GM19035 (cell line): ENCODE measurements at regions not wholly inside any gene's neighbourhood (a gene's known extent, or its start where the extent isn't known, plus 50 kb on each side); places are given as distances from the start of the nearest gene placed in this dataset.
"Not testable (repeated sequence)": the region's sequence is repeated elsewhere in the genome, so short reads cannot be mapped to it uniquely, and the experiment has no call there.

Experiments
- ATAC-seq: cut with Tn5 transposase; IDR thresholded peaks from one replicate; pipeline ENCODE4 v1.9.1; 2021; ENCODE audit not compliant: unreplicated experiment

DNA sequence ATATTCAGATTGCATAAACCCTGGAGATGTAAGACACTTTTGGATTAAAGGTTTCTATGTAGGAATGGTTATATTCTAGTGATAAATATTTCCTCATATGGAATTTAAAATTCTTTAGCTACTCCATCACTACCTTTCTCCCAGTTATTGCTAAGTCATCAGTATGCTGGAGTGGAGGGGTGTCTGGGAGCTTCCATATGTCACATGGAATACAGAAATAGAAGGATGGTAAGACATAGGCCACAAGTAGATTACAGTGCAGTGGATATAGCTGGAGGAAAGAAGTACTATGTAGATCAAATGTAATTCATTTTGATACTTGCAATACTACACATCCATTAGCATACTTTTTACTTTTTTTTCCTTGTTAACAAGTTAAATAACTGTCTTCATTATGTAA lies 428.4 kb downstream of the ARL4A start:
- no peak for ATAC-seq

- no peak for ATAC-seq
Measured at GRCh38 chr7:13117103-13117502, 429.7 kb downstream of the ARL4A start.

DNA sequence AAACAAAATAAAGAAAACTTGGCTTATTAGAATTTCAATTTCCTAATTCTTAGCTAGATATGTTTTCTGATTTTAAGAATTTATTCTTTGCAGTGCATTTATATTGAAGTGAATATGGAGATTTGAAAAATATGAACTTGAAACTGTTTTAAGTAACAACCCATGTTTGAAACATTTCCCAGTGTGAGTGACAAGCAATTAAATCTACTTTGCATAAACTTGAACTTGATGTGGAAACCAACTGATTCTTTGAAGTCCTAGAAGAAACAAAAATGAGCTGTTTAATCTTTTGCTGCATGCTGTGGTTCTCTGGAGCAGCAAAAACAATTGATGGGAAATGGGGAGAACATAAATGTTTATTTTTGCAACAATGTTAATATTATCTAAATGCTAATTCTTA lies 430.2 kb downstream of the ARL4A start:
- no peak for ATAC-seq

DNA sequence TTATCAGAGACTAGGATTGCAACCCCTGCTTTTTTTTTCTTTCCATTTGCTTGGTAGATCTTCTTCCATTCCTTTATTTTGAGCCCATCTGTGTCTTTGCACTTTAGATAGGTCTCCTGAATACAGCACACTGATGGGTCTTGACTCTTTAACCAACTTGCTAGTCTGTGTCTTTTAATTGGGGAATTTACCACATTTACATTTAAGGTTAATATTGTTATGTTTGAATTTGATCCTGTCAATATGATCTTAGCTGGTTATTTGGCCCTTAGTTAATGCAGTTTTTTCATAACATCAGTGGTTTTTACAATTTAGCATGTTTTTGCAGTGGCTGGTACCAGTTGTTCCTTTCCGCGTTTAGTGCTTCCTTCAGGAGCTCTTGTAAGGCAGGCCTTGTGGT lies 437.2 kb downstream of the ARL4A start:
- ATAC-seq, result not testable (repeated sequence)

DNA sequence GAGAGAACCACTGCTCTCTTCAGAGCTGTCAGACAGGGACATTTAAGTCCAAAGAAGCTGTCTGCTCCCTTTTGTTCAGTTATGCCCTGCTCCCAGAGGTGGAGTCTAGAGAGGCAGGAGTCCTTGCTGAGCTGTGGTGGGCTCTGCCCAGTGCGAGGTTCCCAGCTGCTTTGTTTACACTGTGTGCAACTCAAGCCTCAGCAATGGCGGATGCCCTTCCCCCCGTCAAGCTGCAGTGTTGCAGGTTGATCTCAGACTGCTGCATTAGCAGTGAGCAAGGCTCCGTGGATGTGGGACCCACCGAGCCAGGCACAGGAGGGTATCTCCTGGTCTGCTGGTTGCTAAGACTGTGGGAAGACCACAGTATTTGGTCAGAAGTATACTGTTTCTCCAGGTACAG lies 438.9 kb downstream of the ARL4A start:
- no peak for ATAC-seq

- no peak for ATAC-seq
Measured at GRCh38 chr7:13130321-13130720, 442.9 kb downstream of the ARL4A start.

GRCh38 chr7:13130906-13131305 lies 443.5 kb downstream of the ARL4A start:
- not testable (repeated sequence) for ATAC-seq

DNA sequence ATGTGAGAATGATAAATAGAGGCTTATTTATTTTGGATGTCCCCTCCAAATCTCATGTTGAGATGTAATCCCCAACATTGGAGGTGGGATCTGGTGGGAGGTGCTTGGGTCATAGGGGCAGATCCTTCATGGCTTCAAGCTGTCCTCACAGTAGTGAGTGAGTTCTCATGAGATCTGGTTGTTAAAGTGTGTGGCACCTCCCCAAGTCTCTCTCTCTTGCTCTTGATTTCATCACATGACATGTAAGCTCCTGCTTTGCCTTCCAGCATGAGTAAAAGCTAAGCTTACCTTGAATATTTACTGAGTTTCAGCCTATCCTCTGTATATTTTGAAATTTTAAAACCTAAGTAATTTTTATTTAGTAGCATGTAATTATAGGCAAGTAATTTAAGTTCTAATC lies 444.9 kb downstream of the ARL4A start:
- ATAC-seq, result no peak

DNA sequence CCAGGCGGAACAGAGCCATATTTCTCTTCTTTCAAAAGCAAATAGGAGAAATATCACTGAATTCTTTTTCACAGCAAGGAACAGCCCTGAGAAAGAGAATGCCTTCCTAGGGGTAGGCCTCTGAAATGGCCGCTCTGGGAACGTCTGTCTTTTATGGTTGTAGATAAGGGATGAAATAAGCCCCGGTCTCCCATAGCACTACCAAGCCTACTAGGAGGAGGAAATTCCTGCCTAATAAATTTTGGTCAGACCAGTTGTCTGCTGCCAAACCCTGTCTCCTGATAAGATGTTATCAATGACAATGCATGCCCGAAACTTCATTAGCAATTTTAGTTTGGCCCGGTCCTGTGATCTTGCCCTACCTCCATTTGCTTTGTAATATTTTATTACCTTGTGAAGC lies 448.9 kb downstream of the ARL4A start:
- ATAC-seq, result not testable (repeated sequence)

DNA sequence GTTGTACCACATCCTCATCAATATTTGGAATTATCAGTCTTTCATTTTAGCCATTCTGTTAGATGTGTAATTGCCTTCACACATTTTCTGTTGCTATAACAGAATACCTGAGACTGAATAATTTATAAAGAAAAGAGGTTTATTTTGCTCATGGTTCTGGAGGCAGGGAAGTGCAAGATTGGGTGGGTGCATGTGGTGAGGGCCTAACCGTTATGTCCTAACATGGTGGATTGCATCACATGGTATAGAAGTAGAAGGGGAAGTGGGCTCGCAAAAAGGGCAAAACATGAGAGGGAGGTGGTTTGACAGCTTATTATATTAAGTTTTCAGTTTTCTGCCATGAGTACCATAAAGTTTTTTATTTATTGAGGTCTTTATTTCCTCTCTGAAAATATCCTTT lies 452.0 kb downstream of the ARL4A start:
- ATAC-seq, result no peak

GRCh38 chr7:13144673-13145072 lies 457.2 kb downstream of the ARL4A start:
- ATAC-seq, result no peak

GRCh38 chr7:13148548-13148947 lies 461.1 kb downstream of the ARL4A start:
- no peak for ATAC-seq

- ATAC-seq, result no peak
Measured at GRCh38 chr7:13151978-13152377, 464.5 kb downstream of the ARL4A start.

DNA sequence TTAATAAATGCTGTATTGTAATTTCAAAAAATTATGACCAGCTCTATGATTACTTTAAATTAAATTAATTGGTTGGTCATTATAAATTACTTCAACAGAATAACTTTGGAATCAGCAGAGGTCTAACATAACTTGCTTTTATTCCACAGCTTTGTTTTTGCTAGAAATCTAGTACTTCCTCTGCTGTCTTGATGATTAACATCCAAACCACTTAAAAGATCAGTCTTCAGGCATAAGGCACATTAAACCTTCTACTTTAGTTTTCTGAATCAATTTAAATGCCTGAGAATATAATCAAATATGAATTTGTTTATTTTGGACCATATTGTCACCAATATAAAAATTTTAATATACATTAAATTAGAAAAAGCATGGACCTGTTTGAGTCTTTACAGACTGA lies 465.3 kb downstream of the ARL4A start:
- ATAC-seq, result no peak

DNA sequence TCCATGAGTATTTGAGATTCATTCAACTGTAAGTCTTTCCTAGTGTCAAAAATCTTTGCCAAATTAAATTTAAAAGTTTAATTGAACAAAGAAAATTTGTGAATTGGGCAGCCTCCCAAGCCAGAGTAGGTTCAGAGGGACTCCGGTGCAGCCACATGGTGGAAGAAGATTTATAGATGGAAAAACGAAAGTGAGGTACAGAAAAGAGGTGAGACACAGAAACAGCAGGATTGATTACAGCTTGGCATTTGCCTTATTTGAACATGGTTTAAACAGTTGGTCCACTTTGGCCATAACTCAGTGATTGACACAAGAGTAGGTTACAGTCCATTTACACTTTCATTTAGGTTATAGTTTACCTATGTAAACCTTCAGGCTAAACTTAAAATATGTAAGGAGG lies 465.8 kb downstream of the ARL4A start:
- no peak for ATAC-seq

- ATAC-seq, result no peak
Measured at GRCh38 chr7:13153742-13154141, 466.3 kb downstream of the ARL4A start.

DNA sequence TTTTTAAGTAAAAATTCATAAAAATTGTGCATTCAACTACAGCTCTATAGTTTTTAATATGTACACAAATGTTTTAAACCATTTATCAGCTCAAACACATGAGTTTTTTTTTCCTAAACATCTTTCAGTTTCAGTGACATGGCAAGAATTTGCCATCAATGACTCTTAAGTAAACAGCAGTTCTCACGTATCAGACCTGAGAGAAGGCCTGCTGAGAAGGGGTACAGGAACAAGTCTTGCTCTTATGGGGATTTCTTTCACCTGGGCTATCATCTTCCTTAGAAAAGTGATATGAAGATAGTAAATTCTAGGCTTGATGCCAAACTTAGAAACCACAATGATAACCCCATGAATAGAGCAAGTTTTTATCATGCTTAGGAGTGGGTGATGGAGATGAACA lies 467.8 kb downstream of the ARL4A start:
- ATAC-seq, result no peak

DNA sequence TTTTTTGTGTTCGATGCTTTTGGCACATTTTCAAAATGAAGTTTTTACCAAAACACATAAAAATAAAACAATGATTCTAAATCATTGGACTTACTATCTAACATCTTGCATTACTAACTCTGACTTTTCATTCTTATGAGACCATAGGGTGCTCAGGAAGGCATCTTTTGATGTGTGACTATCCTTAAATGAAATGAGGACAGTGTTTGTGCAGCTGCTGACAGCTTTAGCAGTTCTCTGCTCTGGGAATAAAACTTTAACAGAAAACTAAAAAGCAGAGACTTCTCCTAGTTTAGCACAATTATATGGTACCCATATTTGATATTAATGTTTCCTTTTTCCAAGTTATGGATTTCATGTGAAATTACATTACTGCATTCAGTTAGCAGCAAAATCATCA lies 471.6 kb downstream of the ARL4A start:
- no peak for ATAC-seq

DNA sequence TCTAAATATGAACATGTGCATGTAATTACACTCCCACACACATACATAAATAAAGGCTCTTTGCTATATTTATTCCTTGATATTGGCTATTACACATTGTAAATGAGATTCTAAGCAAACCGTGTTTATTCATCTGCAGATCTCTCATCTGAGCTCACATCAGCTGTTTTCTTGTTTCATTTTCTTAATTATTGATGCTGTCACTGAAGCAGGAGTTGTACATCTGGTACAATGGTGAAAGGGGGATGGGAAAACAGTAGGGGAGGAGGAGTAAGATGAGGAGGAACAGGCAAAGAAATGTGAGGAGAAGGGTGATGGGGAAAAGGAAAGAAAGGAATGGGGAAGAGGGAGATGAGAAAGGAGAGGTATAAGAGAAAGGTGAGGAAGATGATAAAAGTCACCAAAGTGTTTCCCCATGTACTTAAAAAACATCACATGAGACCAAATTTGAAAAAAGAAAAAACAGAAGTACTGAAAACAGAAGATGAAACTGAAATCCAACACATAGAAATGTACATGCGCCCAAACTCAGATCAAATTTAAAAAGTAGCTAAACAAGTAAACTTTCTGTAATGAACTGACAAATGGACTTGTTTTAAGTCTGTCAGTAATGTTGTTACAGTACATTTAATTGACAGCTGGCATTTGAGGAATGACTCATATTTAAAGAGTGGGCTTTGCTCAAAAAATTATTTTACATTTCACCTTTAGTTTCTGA lies 472.2 kb downstream of the ARL4A start:
- ATAC-seq, result peak; percentile 66

DNA sequence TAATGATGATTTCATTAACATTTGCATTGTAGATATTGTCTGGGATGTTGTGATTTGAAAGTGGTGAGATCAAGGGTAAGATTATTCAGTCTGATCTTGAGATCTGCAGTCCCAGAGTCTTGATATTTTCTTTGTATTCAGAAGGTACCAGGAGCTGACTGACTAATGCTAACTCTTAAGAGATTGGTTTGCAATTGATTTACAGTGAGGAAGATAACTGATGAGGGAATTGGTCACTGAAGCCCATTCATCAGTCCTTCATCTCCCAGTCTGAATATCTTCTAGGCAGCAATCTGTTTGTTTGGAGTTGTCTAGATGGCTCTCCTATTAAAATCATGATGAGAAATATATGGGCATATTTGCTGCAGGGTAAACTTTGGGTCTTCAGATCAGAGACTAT lies 473.7 kb downstream of the ARL4A start:
- no peak for ATAC-seq

DNA sequence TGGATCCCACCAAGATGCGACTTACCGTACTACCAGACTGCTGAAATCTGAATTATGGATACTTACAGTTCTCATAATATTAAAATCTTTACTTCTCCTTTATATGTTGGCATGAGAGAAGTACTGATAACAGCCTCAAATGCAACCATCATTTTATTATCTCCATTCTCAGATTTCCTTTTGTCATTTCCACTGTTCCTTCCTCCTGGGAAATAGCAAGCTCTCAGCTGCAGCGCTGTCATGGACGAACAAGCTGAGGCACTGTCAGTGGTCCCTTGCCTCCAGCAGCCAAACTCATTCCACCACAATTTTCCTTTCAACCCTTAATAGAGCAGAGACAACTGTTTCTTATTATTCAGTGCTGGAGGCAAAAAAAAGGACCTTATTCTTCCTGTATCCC lies 478.4 kb downstream of the ARL4A start:
- ATAC-seq, result no peak

DNA sequence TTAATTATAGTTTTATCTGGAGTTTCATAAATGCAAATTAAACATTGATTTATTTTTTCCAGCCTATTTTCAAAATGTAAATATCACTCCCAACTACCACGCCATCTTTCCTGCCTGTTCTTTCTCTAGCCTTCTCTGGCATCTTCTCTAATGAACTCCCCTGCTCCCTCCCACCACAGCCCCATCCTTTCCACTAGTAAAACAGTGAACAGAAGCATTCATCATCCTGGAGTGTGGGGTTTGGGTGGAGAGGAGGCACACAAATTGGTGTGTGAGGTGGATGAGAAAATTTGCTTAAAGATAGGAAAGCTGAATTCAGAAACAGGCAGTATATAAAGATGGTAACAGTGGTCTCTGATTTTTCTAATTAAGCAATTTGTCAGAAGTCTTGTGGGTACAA lies 479.4 kb downstream of the ARL4A start:
- no peak for ATAC-seq

- ATAC-seq, result no peak
Measured at GRCh38 chr7:13169356-13169755, 481.9 kb downstream of the ARL4A start.
